ENCODE measurements at regions not wholly inside any gene's neighbourhood (a gene's known extent, or its start where the extent isn't known, plus 50 kb on each side); places are given as distances from the start of the nearest gene placed in this dataset.

DNA sequence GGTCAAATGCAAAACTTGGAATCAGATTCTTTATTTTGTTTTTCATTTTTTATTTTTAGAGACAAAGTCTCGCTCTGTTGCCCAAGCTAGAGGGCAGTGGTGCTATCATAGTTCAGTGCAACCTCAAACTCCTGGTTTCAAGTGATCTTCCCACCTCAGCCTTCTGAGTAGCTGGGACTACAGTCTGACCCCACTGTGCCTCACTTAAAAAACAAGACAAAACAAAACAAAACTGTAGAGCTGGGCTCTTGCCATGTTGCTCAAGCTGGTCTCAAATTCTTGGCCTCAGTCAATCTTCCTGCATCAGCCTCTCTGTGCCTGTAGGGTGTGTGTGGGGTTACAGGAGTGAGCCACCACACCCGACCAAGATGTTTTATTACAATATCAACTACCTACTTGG is 396.0 kb upstream of the USP24 start:
- H3K27ac ChIP-seq (ENCODE audit: low read depth, low read length, poor library complexity, severe bottlenecking): no peak overlapping the region

DNA sequence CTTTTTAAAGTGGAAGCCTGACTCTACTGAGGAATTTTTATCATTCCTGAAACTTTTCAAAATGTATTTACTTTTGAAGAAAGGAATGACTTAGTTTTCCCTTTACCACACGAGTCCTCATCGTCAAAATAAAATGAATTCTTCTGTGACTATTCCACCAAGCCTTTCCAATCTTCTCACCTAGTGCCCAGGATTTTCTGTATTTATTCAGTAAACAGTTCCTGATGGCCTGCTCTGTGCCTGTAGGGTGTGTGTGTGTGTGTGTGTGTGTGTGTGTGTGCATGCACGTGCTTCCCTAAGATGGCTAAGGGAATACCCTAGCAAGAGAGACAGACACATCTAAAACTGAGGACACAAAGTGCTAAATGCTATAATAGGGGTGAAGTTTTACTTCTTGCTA is 395.0 kb upstream of the USP24 start:
- no peaks in the 10 kb centered on the region for H3K79me2 ChIP-seq (ENCODE audit: insufficient read depth, low read length)
- H3K27me3 ChIP-seq (ENCODE audit: insufficient read depth, low read length): no peaks in the 10 kb centered on the region

More for the DNA sequence above, 396.0 kb upstream of the USP24 start:
- Histone ChIP-seq H4K20me1 (ENCODE audit: insufficient read depth, low read length) (no peaks in the 10 kb centered on the region), H3K4me3 (ENCODE audit: low read depth, low read length, poor library complexity, severe bottlenecking) (no peak overlapping the region), H2AFZ (ENCODE audit: low read length) (no peak overlapping the region), H3K9me2 (ENCODE audit: low read depth, low read length) (no peaks in the 10 kb centered on the region), H3K9ac (ENCODE audit: low read length) (no peak overlapping the region), H3F3A (ENCODE audit: insufficient read depth, low read length) (no peaks in the 10 kb centered on the region), H3K9me3 (ENCODE audit: low read length) (no peaks in the 10 kb centered on the region), H3K36me3 (ENCODE audit: insufficient read depth, low read length) (no peaks in the 10 kb centered on the region), H3K27me3 (ENCODE audit: insufficient read depth, low read length) (no peaks in the 10 kb centered on the region), H3K4me1 (ENCODE audit: insufficient read depth, low read length, severe bottlenecking) (no peaks in the 10 kb centered on the region), H3K79me2 (ENCODE audit: insufficient read depth, low read length) (no peaks in the 10 kb centered on the region), H3K4me2 (ENCODE audit: low read length) (no peak overlapping the region)
- TF ChIP-seq, protein P1, sequence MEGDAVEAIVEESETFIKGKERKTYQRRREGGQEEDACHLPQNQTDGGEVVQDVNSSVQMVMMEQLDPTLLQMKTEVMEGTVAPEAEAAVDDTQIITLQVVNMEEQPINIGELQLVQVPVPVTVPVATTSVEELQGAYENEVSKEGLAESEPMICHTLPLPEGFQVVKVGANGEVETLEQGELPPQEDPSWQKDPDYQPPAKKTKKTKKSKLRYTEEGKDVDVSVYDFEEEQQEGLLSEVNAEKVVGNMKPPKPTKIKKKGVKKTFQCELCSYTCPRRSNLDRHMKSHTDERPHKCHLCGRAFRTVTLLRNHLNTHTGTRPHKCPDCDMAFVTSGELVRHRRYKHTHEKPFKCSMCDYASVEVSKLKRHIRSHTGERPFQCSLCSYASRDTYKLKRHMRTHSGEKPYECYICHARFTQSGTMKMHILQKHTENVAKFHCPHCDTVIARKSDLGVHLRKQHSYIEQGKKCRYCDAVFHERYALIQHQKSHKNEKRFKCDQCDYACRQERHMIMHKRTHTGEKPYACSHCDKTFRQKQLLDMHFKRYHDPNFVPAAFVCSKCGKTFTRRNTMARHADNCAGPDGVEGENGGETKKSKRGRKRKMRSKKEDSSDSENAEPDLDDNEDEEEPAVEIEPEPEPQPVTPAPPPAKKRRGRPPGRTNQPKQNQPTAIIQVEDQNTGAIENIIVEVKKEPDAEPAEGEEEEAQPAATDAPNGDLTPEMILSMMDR (IDR thresholded peaks at IDR 0.05; ENCODE audit: low read length): no peak
- no peak for TF ChIP-seq EZH2 (IDR thresholded peaks at IDR 0.05; ENCODE audit: borderline replicate concordance, low read length)

DNA sequence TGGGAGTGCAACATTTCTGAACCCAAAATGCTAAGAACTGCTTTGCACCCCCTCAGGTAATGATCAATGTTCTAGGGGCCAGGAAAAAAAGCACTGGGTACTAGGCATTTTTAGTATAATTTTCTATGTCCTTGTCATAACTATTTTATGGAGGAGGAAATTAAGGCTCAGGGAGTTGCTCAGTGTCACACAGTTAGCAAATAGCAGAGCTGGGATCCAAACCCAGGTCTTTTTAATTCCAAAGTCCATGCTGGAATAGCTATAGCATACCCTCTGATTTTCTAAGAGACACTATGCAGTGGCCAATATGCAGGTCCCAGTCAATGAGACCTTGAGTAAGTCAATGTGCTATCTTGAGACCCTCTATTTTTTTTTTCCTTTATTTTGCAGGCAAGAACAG is 394.5 kb upstream of the USP24 start:
- H3F3A ChIP-seq (ENCODE audit: insufficient read depth, low read length): no peaks in the 10 kb centered on the region
- no peaks in the 10 kb centered on the region for H3K36me3 ChIP-seq (ENCODE audit: insufficient read depth, low read length)
- H4K20me1 ChIP-seq (ENCODE audit: insufficient read depth, low read length): no peaks in the 10 kb centered on the region
- H3K9me3 ChIP-seq (ENCODE audit: low read length): no peaks in the 10 kb centered on the region
- no peak overlapping the region for H3K4me2 ChIP-seq (ENCODE audit: low read length)
- no peak overlapping the region for H2AFZ ChIP-seq (ENCODE audit: low read length)
- no peaks in the 10 kb centered on the region for H3K9me2 ChIP-seq (ENCODE audit: low read depth, low read length)
- no peak overlapping the region for H3K4me3 ChIP-seq (ENCODE audit: low read depth, low read length, poor library complexity, severe bottlenecking)
- H3K9ac ChIP-seq (ENCODE audit: low read length): no peak overlapping the region
- no peak overlapping the region for H3K27ac ChIP-seq (ENCODE audit: low read depth, low read length, poor library complexity, severe bottlenecking)
- H3K4me1 ChIP-seq (ENCODE audit: insufficient read depth, low read length, severe bottlenecking): no peaks in the 10 kb centered on the region
- no peak for TF ChIP-seq EZH2 (IDR thresholded peaks at IDR 0.05; ENCODE audit: borderline replicate concordance, low read length)
- TF ChIP-seq, protein P1 (IDR thresholded peaks at IDR 0.05; ENCODE audit: low read length): no peak
- no peaks in the 10 kb centered on the region for H3K27me3 ChIP-seq (ENCODE audit: insufficient read depth, low read length)
- H3K79me2 ChIP-seq (ENCODE audit: insufficient read depth, low read length): no peaks in the 10 kb centered on the region

More for the DNA sequence above, 395.0 kb upstream of the USP24 start:
- no peak overlapping the region for H3K27ac ChIP-seq (ENCODE audit: low read depth, low read length, poor library complexity, severe bottlenecking)
- TF ChIP-seq, protein P1 (IDR thresholded peaks at IDR 0.05; ENCODE audit: low read length): no peak
- TF ChIP-seq EZH2 (IDR thresholded peaks at IDR 0.05; ENCODE audit: borderline replicate concordance, low read length): no peak
- H3K4me2 ChIP-seq (ENCODE audit: low read length): no peak overlapping the region
- H4K20me1 ChIP-seq (ENCODE audit: insufficient read depth, low read length): no peaks in the 10 kb centered on the region
- no peaks in the 10 kb centered on the region for H3K4me1 ChIP-seq (ENCODE audit: insufficient read depth, low read length, severe bottlenecking)
- H3F3A ChIP-seq (ENCODE audit: insufficient read depth, low read length): no peaks in the 10 kb centered on the region
- H3K9me3 ChIP-seq (ENCODE audit: low read length): no peaks in the 10 kb centered on the region
- H3K4me3 ChIP-seq (ENCODE audit: low read depth, low read length, poor library complexity, severe bottlenecking): no peak overlapping the region
- H3K9me2 ChIP-seq (ENCODE audit: low read depth, low read length): no peaks in the 10 kb centered on the region
- no peak overlapping the region for H2AFZ ChIP-seq (ENCODE audit: low read length)
- H3K36me3 ChIP-seq (ENCODE audit: insufficient read depth, low read length): no peaks in the 10 kb centered on the region
- no peak overlapping the region for H3K9ac ChIP-seq (ENCODE audit: low read length)
